Right renal cortex interstitium (tissue), 3 donors: ENCODE measurements at regions not wholly inside any gene's neighbourhood (a gene's known extent, or its start where the extent isn't known, plus 50 kb on each side); places are given as distances from the start of the nearest gene placed in this dataset.
"Not testable (repeated sequence)": the region's sequence is repeated elsewhere in the genome, so short reads cannot be mapped to it uniquely, and the experiment has no call there.

ENCODE experiments used
- DNase-seq, 3 donors: peaks; one replicate each; pipeline ENCODE4 v3.0.0-alpha.2; 2013; ENCODE audit warnings: low read depth in 3 of 3, low spot score in 2 of 3

DNA sequence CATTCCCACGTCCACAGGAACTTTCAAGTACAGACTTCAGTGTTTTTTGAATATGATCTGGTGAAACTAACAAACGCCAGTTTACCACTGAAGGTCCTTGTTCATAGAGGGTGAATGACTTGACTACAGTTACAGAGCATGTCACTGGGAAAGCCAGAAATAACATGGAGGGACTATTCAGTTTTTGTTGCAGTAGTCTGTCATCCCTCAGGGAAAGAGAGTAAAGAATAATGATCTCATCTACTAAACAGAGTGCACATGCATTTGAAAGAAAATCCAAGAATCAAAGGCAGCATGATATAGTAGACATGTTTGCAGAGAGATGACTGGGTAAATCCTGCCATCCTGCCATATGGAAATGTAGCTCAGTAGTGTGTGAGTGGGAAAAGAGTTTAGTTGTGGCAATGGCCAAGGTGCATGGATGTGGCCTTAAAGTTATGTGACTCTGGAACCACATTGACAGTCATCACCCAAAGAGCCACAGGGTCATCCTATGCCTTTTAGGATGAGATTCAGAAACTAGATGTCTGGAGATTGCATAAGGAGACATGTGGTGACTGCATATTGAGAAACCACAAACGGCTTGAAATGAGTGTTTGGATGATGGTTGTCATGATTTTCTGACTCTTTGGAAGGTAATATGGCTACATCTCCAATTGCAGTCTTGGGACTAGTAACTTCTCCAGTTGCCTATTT is 125.3 kb upstream of the ZEB2 start:
- no peak for DNase-seq

DNA sequence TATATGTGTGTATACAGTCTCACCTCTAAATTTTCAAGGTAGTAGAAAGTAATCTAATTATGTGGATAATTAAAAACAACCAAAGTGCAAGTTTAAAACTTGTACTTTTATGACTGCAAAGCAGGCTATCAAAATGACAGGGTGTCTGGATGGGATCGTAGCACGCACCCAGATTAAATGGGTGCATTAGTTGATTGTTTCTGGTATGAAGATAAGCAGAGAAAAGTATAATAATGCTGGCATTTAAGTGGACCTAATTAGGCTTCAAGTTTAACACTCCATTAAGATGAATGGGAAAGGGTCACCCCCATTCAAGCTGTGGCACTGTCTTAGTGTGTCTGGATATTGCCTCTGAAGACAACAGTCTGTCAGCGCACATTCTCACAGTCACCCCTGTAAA is 124.6 kb upstream of the ZEB2 start:
- DNase-seq = no peak

- no peak for DNase-seq
Observed at GRCh38 chr2:144643537-144644336, 123.8 kb upstream of the ZEB2 start.

- DNase-seq = no peak
Observed at GRCh38 chr2:144642856-144643255, 122.9 kb upstream of the ZEB2 start.

GRCh38 chr2:144642131-144642530 is 122.2 kb upstream of the ZEB2 start:
- no peak for DNase-seq

GRCh38 chr2:144638250-144638649 is 118.3 kb upstream of the ZEB2 start:
- DNase-seq = not testable (repeated sequence)

GRCh38 chr2:144636860-144637259 is 116.9 kb upstream of the ZEB2 start:
- DNase-seq = not testable (repeated sequence)

DNA sequence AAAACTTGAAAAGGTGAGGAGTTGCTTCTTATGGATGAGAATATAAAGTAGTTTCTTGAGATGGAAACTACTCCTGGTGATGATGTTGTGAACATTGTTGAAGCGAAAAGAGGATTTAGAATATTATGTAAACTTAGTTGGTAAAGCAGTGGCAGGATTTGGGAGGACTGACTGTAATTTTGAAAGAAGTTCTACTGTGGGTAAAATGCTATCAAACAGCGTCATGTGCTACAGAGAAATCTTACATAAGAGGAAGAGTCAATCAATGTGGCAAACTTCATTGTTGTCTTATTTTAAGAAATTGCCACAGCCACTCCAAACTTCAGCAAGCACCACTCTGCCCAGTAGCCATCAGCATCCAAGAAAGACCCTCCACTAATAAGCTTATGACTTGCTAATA is 112.9 kb upstream of the ZEB2 start:
- DNase-seq = no peak

DNA sequence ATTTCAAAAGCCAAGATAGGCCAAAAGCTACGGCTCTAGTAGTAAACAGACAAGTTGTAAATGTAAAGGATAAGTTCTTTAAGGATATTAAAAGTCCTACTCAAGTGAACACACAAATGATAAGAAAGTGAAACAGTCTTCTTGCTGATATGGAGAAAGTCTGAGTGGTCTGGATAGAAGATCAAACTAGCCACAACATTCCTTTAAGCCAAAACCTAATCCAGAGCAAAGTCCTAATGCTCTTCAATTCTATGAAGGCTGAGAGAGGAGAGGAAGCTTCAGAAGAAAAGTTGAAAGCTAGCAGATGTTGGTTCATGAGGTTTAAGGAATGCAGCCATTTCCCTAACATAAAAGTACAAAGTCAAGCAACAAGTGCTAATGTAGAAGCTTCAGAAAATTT is 111.7 kb upstream of the ZEB2 start:
- DNase-seq = no peak

DNA sequence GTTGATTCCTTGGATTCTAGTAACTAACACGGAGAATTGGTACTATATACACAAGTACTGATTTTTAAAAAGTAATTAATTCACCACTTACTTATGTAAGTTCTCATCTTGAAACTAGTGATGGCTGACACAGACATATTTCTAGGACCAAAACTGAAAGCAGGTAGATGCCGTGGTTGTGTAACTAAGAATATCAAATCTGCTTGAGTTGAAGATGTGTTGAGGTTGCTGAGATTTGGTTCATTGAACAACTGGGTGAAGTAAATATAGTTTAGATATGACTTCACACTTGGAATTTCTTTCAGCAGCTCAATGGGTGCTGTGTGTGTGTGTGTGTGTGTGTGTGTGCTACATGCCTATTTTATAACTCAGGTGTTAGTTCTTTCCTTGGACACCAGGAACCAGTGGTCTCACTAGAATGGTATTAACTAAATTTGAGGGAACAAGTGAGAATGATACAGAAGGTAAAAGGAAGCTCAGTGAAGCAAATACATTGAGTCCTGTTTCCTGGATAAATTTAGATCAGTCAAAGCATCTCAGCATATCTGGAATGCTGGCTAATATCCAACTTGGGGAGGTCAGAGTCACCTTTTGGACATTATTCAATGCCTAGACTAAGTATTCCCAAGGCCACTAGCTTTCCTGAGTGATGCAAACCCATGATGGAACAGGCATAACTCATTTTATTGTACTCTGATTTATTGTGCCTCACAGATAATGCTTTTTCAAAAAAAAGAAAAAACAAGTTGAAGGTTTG is 110.7 kb upstream of the ZEB2 start:
- DNase-seq = no peak

GRCh38 chr2:144629935-144630334 is 110.0 kb upstream of the ZEB2 start:
- no peak for DNase-seq

DNA sequence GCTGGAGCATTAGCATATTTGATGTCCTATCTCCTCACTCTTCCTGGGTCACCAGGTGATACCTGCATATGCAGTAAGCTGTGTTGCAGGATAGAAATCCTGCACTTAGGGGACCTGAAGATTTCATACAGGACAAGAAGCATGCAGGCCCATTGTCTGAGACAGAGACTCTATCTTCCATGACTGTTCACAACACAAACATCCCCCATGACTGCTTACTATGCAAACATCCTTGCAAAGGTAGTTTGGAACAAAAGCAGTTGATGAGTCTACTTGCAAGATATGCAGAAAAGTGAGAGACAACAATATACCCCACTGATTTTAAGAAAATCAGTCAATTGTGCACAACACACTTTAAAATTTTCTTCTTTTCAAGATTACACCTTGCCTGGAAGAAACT is 108.6 kb upstream of the ZEB2 start:
- no peak for DNase-seq

DNA sequence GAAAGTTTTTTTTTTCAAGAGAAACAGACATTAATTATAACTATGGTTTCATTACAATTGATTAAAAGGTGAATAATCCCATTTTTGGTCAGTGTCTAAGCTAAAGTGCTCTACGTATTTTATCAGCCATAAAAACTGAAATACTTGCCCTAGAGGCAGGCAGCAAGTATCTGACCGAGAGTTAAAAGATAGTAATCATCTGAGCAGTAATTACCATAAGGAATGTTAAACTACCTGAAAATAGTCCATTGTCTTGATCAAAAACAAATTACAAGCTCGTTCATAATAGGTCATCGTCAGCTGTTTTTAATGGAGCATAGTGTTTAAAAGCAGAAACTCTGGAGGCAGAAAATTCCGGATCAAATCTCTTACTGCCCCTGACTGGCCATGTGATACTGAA is 105.7 kb upstream of the ZEB2 start:
- no peak for DNase-seq

GRCh38 chr2:144625226-144625625 is 105.3 kb upstream of the ZEB2 start:
- DNase-seq = no peak

DNA sequence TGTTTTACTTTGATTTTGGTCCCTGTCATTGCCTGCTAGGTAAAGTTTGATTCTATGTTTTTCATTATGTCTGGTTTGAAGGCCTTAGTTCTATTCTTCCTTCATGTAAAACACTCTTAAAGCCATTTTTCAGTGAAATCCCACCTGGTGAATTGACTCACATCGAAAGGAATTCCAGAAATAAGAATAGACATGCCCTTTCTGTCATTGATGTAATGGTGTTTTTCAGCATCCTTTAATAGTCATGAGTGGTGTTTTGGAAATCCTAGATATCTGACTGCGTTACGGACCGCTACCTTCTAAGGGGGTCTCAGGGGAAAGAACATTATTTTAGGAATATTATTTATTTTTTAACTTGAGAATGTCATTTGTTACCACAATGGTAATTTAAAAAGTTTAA is 104.5 kb upstream of the ZEB2 start:
- no peak for DNase-seq

- DNase-seq = not testable (repeated sequence)
Observed at GRCh38 chr2:144622373-144622772, 102.5 kb upstream of the ZEB2 start.

DNA sequence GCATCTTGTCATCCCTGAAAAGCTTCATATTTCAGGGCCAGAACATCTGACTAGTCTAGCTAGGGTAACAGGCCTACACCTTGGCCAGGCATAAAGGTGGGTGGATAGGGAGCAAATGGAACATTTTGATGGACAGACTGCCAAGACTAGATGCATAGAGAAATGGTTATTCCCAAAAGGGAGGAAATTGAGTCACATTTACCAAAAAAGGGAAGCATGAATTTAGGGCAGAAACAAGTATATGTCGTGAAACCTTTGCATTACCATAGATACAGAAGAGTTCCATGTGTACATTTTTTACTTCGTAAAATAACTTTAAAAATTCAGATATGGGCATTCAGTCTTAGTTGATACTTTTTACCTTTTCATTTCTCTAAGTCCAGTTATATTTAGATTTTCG is 101.3 kb upstream of the ZEB2 start:
- no peak for DNase-seq

- DNase-seq = no peak
Observed at GRCh38 chr2:144619760-144620159, 99.8 kb upstream of the ZEB2 start.

GRCh38 chr2:144617171-144617570 is 97.3 kb upstream of the ZEB2 start:
- not testable (repeated sequence) for DNase-seq

GRCh38 chr2:144615866-144616565 is 96.1 kb upstream of the ZEB2 start:
- no peak for DNase-seq
